Lower leg skin (tissue), 4 donors: ENCODE measurements at regions not wholly inside any gene's neighbourhood (a gene's known extent, or its start where the extent isn't known, plus 50 kb on each side); places are given as distances from the start of the nearest gene placed in this dataset.

Experiments
- DNase-seq, 2 donors: peaks; one replicate each; pipeline ENCODE4 v3.0.0-alpha.2; 2019; ENCODE audit warnings: low spot score in 2 of 2
- H3K4me3 ChIP-seq: fragments of 200-600 bp; sonication (generic); 2 replicates; pipeline ENCODE4 v1.5.1; 2017; ENCODE audit warnings: mild to moderate bottlenecking, low read depth; ENCODE audit not compliant: poor library complexity, severe bottlenecking
- POLR2A ChIP-seq, 2 donors: fragments of 450-650 bp; IDR thresholded peaks; one replicate each; pipeline ENCODE4 v1.6.1; 2016 to 2017; ENCODE audit warnings: antibody characterized with exemption in 2 of 2, mild to moderate bottlenecking in 1 of 2, moderate library complexity in 1 of 2
- WGBS, 2 donors: methylation state at CpG; one replicate each; pipeline ENCODE4 v1.1.5; 2018; 5-methylcytosine and 5-hydroxymethylcytosine counted together
- intact Hi-C: fragments of 100-400 bp; cut with DNase I; formaldehyde crosslinking; loops from one replicate; pipeline ENCODE4 v1.15.0; 2023; ENCODE audit warnings: low total_unique reads
- TF ChIP-seq, protein P1 (sequence below), 3 donors: fragments of 450-650 bp; IDR thresholded peaks; one replicate each; pipeline ENCODE4 v1.5.1; 2016; ENCODE audit warnings: antibody characterized with exemption in 3 of 3, mild to moderate bottlenecking in 3 of 3, moderate library complexity in 2 of 3

- no peak for DNase-seq
- intact Hi-C loops = no loop called here
- H3K4me3 ChIP-seq = no peak overlapping the region
- whole genome bisulfite sequencing, 2 donors = 38 to 57% methylated on average over 1 of the region's 1 CpG
- TF ChIP-seq, protein P1, sequence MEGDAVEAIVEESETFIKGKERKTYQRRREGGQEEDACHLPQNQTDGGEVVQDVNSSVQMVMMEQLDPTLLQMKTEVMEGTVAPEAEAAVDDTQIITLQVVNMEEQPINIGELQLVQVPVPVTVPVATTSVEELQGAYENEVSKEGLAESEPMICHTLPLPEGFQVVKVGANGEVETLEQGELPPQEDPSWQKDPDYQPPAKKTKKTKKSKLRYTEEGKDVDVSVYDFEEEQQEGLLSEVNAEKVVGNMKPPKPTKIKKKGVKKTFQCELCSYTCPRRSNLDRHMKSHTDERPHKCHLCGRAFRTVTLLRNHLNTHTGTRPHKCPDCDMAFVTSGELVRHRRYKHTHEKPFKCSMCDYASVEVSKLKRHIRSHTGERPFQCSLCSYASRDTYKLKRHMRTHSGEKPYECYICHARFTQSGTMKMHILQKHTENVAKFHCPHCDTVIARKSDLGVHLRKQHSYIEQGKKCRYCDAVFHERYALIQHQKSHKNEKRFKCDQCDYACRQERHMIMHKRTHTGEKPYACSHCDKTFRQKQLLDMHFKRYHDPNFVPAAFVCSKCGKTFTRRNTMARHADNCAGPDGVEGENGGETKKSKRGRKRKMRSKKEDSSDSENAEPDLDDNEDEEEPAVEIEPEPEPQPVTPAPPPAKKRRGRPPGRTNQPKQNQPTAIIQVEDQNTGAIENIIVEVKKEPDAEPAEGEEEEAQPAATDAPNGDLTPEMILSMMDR (IDR thresholded peaks at IDR 0.05) = no peak
- no peak for TF ChIP-seq POLR2A (IDR thresholded peaks at IDR 0.05)
Observed at GRCh38 chr13:83984793-83985192, 102.5 kb upstream of the SLITRK1 start.

DNA sequence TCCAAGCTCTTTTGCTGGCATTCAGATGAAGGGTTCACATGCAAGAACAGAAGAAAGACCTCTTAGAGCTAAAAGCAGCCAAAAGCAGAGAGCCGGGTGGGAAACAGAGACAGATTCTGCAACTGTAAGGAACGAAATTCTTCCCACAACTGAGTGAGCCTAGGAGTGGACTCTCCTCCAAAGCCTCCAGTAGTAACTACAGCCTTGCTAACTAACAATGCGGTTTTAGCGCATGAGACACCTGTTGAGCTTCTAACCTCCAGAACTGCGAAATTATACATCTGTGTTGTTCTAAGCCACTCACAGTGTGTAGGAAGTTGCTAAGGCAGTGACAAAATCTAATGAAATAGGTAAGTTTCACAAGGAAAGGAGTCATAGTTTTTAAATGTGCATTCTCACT, 98.1 kb upstream of the SLITRK1 start:
- intact Hi-C loops = no loop called here
- TF ChIP-seq POLR2A (IDR thresholded peaks at IDR 0.05) = no peak
- TF ChIP-seq, protein P1 (IDR thresholded peaks at IDR 0.05) = no peak
- no peak for DNase-seq
- H3K4me3 ChIP-seq = no peak overlapping the region
- whole genome bisulfite sequencing, 2 donors = 75 to 80% methylated on average over 5 of the region's 5 CpGs

- DNase-seq = no peak
- TF ChIP-seq, protein P1 (IDR thresholded peaks at IDR 0.05) = no peak
- TF ChIP-seq POLR2A (IDR thresholded peaks at IDR 0.05) = no peak
- intact Hi-C loops = no loop called here
- H3K4me3 ChIP-seq = no peak overlapping the region
Observed at GRCh38 chr13:83975655-83976165, 93.4 kb upstream of the SLITRK1 start.

DNA sequence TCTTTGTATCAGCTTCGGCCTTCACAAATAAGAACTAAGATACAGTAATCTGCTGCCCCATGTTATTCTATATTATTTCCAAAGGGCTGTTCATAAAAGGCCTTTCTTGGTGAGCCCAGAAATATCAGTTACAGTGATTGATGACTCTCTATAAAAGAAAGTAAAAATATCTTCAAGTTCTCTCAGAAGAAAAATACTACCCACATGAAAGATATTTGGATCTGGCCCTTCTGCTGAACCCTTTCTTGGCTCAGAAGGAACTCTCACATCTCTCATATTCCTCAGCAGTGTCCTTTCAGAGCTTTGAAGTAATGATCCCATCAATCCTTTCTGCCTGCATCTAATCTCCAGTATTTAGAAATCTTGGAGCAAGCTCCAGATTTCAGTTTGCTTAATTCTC, 76.3 kb upstream of the SLITRK1 start:
- WGBS, 2 donors = 70 to 75% methylated on average over 1 of the region's 1 CpG
- no peak for DNase-seq
- TF ChIP-seq POLR2A (IDR thresholded peaks at IDR 0.05) = no peak
- TF ChIP-seq, protein P1 (IDR thresholded peaks at IDR 0.05) = no peak
- no peak overlapping the region for H3K4me3 ChIP-seq
- intact Hi-C loops = no loop called here

DNA sequence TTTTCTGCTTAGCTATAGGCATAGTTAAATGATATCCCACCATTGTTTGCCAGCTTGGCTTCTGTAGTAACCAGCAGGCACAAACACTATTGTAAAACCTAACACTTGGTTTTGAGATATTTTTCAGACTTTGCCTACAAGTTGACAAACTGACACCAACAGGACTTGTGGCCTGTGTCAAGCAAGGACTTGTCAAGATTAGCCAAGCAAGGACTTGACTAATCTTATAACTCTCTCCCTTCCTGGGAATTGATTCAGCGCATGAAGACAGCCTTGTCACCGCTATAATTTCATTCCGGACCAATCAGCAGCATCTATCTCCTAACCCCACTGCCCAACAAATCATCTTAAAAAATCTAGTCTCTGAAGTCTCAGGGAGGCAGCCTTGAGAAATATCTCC, 72.7 kb upstream of the SLITRK1 start:
- 95 to 97% methylated on average over 3 of the region's 3 CpGs for WGBS, 2 donors
- no peak for DNase-seq
- no peak overlapping the region for H3K4me3 ChIP-seq
- intact Hi-C loops = loop anchor here (2.0 kb wide), 1 partner anchor 38 kb away; no protein-coding TSS in a partner anchor
- TF ChIP-seq, protein P1 (IDR thresholded peaks at IDR 0.05) = no peak
- TF ChIP-seq POLR2A (IDR thresholded peaks at IDR 0.05) = no peak

- H3K4me3 ChIP-seq = no peak overlapping the region
- TF ChIP-seq POLR2A (IDR thresholded peaks at IDR 0.05) = no peak
- TF ChIP-seq, protein P1 (IDR thresholded peaks at IDR 0.05) = no peak
- intact Hi-C loops = loop anchor here (2.0 kb wide), 1 partner anchor 39 kb away; no protein-coding TSS in a partner anchor
- WGBS, 2 donors = 92 to 95% methylated on average over 2 of the region's 2 CpGs
- no peak for DNase-seq
Observed at GRCh38 chr13:83953916-83954315, 71.6 kb upstream of the SLITRK1 start.
